ENCODE measurements at regions not wholly inside any gene's neighbourhood (a gene's known extent, or its start where the extent isn't known, plus 50 kb on each side); places are given as distances from the start of the nearest gene placed in this dataset.

DNA sequence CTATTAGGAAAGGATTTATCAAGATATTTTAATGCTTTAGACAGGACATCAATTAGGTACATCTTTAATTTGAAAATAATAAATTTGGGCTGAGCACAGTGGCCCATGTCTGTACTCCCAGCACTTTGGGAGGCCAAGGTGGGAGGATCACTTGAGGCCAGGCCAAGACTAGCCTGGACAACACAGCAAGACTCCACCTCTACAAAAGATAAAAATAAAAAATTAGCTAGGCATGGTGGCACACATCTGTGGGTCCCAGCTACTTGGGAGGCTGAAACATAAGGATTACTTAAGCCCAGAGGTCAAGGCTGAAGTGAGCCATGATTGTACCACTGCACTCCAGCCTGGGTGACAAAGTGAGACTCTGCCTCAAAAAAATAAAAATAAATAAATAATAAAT is 59.6 kb upstream of the IRF2 start:
- H3K36me3 ChIP-seq = peaks cover 0 to 5% (median 0%) of the 10 kb centered on the region in 11 experiments; a peak in 1 of 22 replicates
- H3K9me3 ChIP-seq (replicated peaks in 1 of 11) = peaks cover 13 to 25% (median 21%) of the 10 kb centered on the region in 11 experiments
- H3K4me1 ChIP-seq = peaks cover 46 to 56% (median 52%) of the 10 kb centered on the region in 10 experiments
- TF ChIP-seq Cebpa-rat (IDR thresholded peaks at IDR 0.05) = no peak
- peak overlapping the region in 8 of 10 experiments; percentile 35 to 51 (median 43); a peak in 13 of 20 replicates for H3K4me3 ChIP-seq
- H3K27ac ChIP-seq = peak overlapping the region; percentile 55 to 97 (median 92); a peak in 21 of 22 replicates
- H3K27me3 ChIP-seq = no peaks in the 10 kb centered on the region
- peak overlapping the region; percentile 78 to 93 (median 92) for H3K4me2 ChIP-seq
- no peaks in the 10 kb centered on the region for H4K20me1 ChIP-seq
- H3K9ac ChIP-seq = peak overlapping the region; percentile 8 to 89 (median 68); a peak in 20 of 22 replicates

DNA sequence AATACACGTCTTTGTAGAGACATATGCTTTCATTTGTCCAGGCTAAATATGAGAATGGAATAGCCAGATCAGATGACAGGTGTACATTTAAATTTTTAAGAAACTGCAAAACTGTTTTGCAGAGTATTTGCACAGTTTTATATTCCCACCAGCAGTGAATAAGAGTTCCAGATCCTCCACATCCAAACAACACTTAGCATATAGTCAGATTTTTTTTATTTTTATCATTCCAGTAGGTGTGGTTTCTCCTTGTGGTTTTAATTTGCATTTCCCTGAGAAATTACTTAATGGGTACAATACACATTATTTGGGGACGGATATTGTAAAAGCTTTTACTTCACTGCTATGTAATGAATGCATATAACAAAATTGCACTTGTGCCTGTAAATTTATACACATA is 56.7 kb upstream of the IRF2 start:
- Histone ChIP-seq H3K27me3 (no peaks in the 10 kb centered on the region), H3K4me1 (peaks cover 36 to 61% (median 53%) of the 10 kb centered on the region in 10 experiments), H3K4me2 (no peak overlapping the region), H3K9me3 (replicated peaks in 1 of 11) (peaks cover 14 to 34% (median 27%) of the 10 kb centered on the region in 11 experiments), H3K4me3 (no peak overlapping the region), H3K9ac (no peak overlapping the region), H4K20me1 (no peaks in the 10 kb centered on the region), H3K36me3 (peaks cover 0 to 5% (median 0%) of the 10 kb centered on the region in 11 experiments; a peak in 1 of 22 replicates), H3K27ac (no peak overlapping the region)
- no peak for TF ChIP-seq Cebpa-rat (IDR thresholded peaks at IDR 0.05)

DNA sequence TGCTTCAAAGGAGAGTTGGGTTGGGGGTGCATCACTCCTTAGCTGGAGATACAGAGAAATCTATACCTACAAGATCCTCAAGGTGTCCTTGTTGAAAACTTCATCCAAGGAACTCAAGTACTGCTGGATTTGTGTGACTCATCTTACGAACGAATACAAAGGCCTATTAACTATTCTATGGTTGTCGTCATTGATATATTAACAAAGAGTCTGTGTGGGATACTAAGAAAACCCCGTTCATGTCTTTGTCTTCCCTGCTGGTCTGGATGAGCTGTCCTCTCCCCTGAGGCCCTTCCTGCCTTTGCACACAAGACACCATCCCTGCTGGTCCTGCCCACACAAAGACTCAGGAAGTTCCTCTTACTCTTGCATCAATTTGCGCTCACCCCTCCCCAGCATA is 54.9 kb upstream of the IRF2 start:
- Histone ChIP-seq H3K27me3 (no peaks in the 10 kb centered on the region), H3K36me3 (peaks cover 0 to 5% (median 0%) of the 10 kb centered on the region in 11 experiments; a peak in 1 of 22 replicates), H3K9ac (no peak overlapping the region), H4K20me1 (no peaks in the 10 kb centered on the region), H3K27ac (no peak overlapping the region), H3K4me3 (no peak overlapping the region), H3K4me1 (peaks cover 19 to 44% (median 35%) of the 10 kb centered on the region in 10 experiments), H3K4me2 (peak overlapping the region in 3 of 11 experiments; percentile 25 to 49 (median 40); a peak in 7 of 22 replicates), H3K9me3 (replicated peaks in 1 of 11) (peaks cover 27 to 45% (median 41%) of the 10 kb centered on the region in 11 experiments)
- TF ChIP-seq Cebpa-rat (IDR thresholded peaks at IDR 0.05) = no peak

DNA sequence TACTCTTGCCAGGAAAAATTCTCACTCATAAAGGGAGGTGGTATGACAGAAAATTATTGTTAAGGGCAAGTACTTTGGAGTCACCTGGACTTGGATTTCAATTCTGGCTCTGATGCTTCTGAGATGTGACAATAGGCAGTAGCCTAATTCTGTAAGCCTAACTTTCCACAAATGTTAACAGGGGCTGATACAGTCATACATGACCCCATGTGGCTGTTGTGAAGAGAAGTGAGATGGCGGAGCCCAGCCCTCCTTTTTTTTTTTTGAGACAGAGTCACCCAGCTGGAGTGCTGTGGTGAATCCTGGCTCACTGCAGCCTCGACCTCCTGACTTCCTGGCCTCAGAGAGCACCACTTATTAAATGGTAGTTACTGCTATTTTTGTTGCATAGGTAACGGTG is 54.4 kb upstream of the IRF2 start:
- Histone ChIP-seq H3K4me3 (no peak overlapping the region), H3K27me3 (no peaks in the 10 kb centered on the region), H3K4me1 (peaks cover 13 to 38% (median 30%) of the 10 kb centered on the region in 10 experiments), H3K9ac (no peak overlapping the region), H3K36me3 (peaks cover 0 to 5% (median 0%) of the 10 kb centered on the region in 11 experiments; a peak in 1 of 22 replicates), H3K9me3 (replicated peaks in 1 of 11) (peaks cover 27 to 45% (median 41%) of the 10 kb centered on the region in 11 experiments), H3K4me2 (peak overlapping the region in 8 of 11 experiments; percentile 4 to 49 (median 22); a peak in 12 of 22 replicates), H4K20me1 (no peaks in the 10 kb centered on the region), H3K27ac (no peak overlapping the region)
- no peak for TF ChIP-seq Cebpa-rat (IDR thresholded peaks at IDR 0.05)

DNA sequence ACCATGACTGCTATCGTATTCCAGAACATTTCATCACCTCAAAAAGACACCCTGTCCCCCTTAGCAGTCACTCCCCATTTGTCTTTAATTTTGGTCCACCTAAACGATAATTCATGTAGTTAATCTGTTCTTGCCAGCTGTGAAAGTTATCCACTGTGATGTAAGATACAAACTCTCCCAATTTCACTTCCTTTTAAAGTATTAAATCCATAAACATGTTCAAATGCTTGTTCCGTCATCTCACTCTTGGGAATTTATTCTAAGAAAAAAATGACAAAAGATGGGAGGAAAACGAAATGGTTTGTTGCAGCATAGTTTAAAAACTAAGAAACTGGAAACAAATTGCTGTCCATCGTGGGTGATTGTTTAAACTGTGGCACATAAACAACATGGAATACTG is 53.7 kb upstream of the IRF2 start:
- H3K4me1 ChIP-seq = peaks cover 7 to 32% (median 23%) of the 10 kb centered on the region in 10 experiments
- no peak overlapping the region for H3K27ac ChIP-seq
- no peak overlapping the region for H3K9ac ChIP-seq
- no peak overlapping the region for H3K4me3 ChIP-seq
- H3K36me3 ChIP-seq = peaks cover 0 to 5% (median 0%) of the 10 kb centered on the region in 11 experiments; a peak in 1 of 22 replicates
- TF ChIP-seq Cebpa-rat (IDR thresholded peaks at IDR 0.05) = no peak
- H4K20me1 ChIP-seq = no peaks in the 10 kb centered on the region
- H3K9me3 ChIP-seq (replicated peaks in 1 of 11) = peaks cover 27 to 45% (median 41%) of the 10 kb centered on the region in 11 experiments
- no peaks in the 10 kb centered on the region for H3K27me3 ChIP-seq
- peak overlapping the region in 6 of 11 experiments; percentile 4 to 49 (median 24); a peak in 9 of 22 replicates for H3K4me2 ChIP-seq

DNA sequence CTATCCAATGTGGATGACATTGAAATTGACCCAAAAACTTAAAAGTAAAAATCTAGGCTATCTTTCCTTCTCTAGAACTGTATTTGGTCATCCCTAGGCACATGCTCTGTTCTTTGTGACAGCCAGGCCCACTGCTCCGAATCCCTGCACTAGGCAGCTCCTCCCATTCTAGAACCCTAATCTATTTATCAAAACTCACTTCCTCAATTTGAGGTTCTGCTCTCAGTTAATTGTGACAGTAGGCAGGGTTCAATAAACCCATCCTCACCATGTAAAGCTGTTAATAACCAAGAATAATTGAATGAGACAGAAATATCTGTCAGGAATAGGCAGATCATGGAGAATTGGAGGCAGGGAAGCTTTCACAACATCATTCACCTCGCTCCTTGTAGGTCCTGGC is 51.9 kb upstream of the IRF2 start:
- Histone ChIP-seq H3K4me3 (no peak overlapping the region), H3K27me3 (no peaks in the 10 kb centered on the region), H3K9me3 (replicated peaks in 1 of 11) (peaks cover 27 to 45% (median 41%) of the 10 kb centered on the region in 11 experiments), H3K9ac (no peak overlapping the region), H3K4me2 (no peak overlapping the region), H3K36me3 (peaks cover 0 to 5% (median 0%) of the 10 kb centered on the region in 11 experiments; a peak in 1 of 22 replicates), H3K27ac (no peak overlapping the region), H4K20me1 (no peaks in the 10 kb centered on the region), H3K4me1 (peaks cover 0 to 26% (median 14%) of the 10 kb centered on the region in 10 experiments; a peak in 14 of 20 replicates)
- no peak for TF ChIP-seq Cebpa-rat (IDR thresholded peaks at IDR 0.05)

Measured in BLaER1 treated with 17β-estradiol and CSF1 and Interleukin-3, amounts not matched to agents 10 nM and 100 nM (cell line).